Astrocyte (in vitro differentiated cells and primary cell): ENCODE measurements at regions not wholly inside any gene's neighbourhood (a gene's known extent, or its start where the extent isn't known, plus 50 kb on each side); places are given as distances from the start of the nearest gene placed in this dataset.

Experiments
- CTCF ChIP-seq: IDR thresholded peaks from 2 replicates; pipeline ENCODE4 v1.5.1; 2011; ENCODE audit warnings: low read depth, mild to moderate bottlenecking, inconsistent platforms, low read length, moderate library complexity; ENCODE audit not compliant: insufficient read depth
- EZH2 ChIP-seq: IDR thresholded peaks from 2 replicates; pipeline ENCODE4 v1.6.1; 2012; ENCODE audit warnings: mild to moderate bottlenecking, low read length, inconsistent platforms; ENCODE audit not compliant: insufficient read depth

DNA sequence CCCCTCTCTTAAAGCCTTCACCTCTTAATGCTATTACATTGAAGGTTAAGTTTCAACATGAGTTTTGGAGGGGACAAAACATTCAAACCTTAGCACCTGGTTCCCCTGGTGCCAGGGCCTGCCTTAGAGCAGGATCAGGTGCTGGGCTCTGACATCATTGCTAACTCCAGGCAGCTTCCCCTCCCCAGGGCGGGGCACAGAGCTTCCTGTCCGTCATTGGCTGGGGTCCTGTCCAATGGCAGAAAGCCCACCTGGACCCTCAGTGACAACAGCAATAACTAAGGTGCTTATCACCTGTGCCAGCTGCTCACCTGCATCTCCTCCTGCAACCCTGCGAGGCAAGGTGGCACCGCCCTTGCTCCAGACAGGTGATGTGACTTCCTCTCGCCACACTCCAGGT is 177.4 kb downstream of the NSG2 start:
- no peak for TF ChIP-seq CTCF
- TF ChIP-seq EZH2 = no peak
